ENCODE measurements at regions not wholly inside any gene's neighbourhood (a gene's known extent, or its start where the extent isn't known, plus 50 kb on each side); places are given as distances from the start of the nearest gene placed in this dataset.

GRCh38 chr5:52013523-52013922, 630.3 kb downstream of the ISL1 start:
- no peak for TF ChIP-seq CTCF (IDR thresholded peaks at IDR 0.05)
- TF ChIP-seq EZH2phosphoT487 (IDR thresholded peaks at IDR 0.05): no peak
